PFSK-1 (cell line): ENCODE measurements at regions not wholly inside any gene's neighbourhood (a gene's known extent, or its start where the extent isn't known, plus 50 kb on each side); places are given as distances from the start of the nearest gene placed in this dataset.

Source experiments
- FOXP2 ChIP-seq: optimal IDR thresholded peaks from 2 replicates; pipeline ENCODE3; 2011; ENCODE audit warnings: borderline replicate concordance, control low read depth, inconsistent platforms; ENCODE audit not compliant: insufficient read depth; ENCODE audit errors: extremely low read length, extremely low read depth
- POLR2AphosphoS5 ChIP-seq: IDR thresholded peaks from 2 replicates; pipeline ENCODE4 v1.6.1; 2012; ENCODE audit warnings: low read depth, mild to moderate bottlenecking, control low read depth, low read length, moderate library complexity
- SIN3A ChIP-seq: IDR thresholded peaks from 2 replicates; pipeline ENCODE4 v1.6.1; 2012; ENCODE audit warnings: mild to moderate bottlenecking, low read length, moderate library complexity, borderline replicate concordance; ENCODE audit not compliant: insufficient read depth
- TAF1 ChIP-seq: IDR thresholded peaks from 2 replicates; pipeline ENCODE4 v1.6.1; 2012; ENCODE audit warnings: low read length, control low read depth, borderline replicate concordance; ENCODE audit not compliant: insufficient read depth
- TF ChIP-seq, protein P1 (sequence below), 2 experiments: IDR thresholded peaks; 2 replicates each; pipeline versions ENCODE4 v1.6.1 to v1.8.0; 2011 to 2012; ENCODE audit warnings: low read depth in 2 of 2, low read length in 2 of 2, control low read depth in 1 of 2, inconsistent platforms in 1 of 2, mild to moderate bottlenecking in 1 of 2, moderate library complexity in 1 of 2; ENCODE audit not compliant: insufficient read depth in 1 of 2

DNA sequence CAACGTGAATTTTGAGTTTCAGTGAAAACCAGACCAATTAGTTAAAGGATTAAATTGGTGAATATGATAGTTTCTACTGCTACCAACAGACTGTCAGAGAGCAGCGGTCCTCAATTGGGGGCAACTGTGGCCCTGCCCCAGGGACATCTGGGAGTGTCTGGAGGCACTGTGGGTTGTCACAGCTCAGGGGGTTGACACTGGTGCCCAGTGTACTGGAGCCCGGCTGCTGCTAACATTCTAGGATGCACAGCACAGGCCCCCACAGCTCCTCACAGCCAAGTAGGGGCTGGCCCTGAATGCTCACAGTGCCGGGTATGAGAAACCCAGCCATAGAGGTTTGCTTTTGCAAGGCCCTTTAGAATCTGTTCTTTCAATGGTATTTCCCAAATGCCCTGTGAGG lies 84.1 kb upstream of the CXCL12 start:
- TF ChIP-seq, protein P1, sequence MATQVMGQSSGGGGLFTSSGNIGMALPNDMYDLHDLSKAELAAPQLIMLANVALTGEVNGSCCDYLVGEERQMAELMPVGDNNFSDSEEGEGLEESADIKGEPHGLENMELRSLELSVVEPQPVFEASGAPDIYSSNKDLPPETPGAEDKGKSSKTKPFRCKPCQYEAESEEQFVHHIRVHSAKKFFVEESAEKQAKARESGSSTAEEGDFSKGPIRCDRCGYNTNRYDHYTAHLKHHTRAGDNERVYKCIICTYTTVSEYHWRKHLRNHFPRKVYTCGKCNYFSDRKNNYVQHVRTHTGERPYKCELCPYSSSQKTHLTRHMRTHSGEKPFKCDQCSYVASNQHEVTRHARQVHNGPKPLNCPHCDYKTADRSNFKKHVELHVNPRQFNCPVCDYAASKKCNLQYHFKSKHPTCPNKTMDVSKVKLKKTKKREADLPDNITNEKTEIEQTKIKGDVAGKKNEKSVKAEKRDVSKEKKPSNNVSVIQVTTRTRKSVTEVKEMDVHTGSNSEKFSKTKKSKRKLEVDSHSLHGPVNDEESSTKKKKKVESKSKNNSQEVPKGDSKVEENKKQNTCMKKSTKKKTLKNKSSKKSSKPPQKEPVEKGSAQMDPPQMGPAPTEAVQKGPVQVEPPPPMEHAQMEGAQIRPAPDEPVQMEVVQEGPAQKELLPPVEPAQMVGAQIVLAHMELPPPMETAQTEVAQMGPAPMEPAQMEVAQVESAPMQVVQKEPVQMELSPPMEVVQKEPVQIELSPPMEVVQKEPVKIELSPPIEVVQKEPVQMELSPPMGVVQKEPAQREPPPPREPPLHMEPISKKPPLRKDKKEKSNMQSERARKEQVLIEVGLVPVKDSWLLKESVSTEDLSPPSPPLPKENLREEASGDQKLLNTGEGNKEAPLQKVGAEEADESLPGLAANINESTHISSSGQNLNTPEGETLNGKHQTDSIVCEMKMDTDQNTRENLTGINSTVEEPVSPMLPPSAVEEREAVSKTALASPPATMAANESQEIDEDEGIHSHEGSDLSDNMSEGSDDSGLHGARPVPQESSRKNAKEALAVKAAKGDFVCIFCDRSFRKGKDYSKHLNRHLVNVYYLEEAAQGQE (IDR thresholded peaks at IDR 0.05; ENCODE audit: insufficient read depth in 1 of 2, low read depth in 2 of 2, low read length in 2 of 2) = no peak
- TF ChIP-seq POLR2AphosphoS5 = no peak
- no peak for TF ChIP-seq TAF1
- TF ChIP-seq SIN3A = no peak
- TF ChIP-seq FOXP2 = no peak
